ENCODE measurements at regions not wholly inside any gene's neighbourhood (a gene's known extent, or its start where the extent isn't known, plus 50 kb on each side); places are given as distances from the start of the nearest gene placed in this dataset.

DNA sequence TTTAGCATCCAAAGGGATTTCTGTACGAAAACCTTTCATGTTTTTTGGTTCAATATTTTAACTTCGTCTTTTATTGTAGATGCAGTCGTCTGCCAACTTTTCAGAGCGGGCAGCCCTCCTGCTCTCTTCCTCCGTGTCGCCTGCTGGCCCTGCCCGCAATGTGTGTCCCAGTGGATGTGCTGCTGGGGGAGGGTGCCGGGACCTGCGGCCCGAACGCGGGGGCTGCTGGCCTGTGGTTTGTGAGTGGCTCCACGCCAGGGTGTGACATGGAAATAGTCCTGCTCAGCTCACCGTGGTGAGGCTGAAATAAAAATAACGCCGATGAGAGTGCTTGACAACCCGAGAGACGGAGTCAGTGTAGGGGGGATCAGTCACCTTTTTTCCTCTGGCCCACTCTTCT lies 59.7 kb upstream of the GRPEL1 start:
- DNase-seq (ENCODE audit: low read depth), result no peak

DNA sequence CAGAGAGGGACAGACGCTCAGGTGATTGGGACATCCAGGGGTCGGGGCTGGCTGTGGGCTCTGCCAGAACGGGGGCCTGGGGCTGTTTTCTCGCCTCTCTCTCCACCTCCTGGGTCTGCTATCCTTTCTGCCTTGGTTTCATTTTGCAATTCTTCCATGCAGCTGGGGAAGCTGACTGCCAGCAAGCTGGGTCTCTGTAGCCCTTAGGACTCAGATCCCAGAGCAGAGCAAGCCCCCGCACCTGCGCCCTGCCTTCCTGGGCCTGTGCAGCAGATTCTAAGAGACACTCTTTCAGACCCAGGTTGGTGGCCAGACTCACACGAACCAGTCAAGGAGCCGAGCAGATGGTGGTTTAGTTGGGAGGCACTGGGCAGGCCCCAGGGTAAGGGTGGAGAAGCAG lies 59.1 kb upstream of the GRPEL1 start:
- no peak for DNase-seq (ENCODE audit: low read depth)

DNA sequence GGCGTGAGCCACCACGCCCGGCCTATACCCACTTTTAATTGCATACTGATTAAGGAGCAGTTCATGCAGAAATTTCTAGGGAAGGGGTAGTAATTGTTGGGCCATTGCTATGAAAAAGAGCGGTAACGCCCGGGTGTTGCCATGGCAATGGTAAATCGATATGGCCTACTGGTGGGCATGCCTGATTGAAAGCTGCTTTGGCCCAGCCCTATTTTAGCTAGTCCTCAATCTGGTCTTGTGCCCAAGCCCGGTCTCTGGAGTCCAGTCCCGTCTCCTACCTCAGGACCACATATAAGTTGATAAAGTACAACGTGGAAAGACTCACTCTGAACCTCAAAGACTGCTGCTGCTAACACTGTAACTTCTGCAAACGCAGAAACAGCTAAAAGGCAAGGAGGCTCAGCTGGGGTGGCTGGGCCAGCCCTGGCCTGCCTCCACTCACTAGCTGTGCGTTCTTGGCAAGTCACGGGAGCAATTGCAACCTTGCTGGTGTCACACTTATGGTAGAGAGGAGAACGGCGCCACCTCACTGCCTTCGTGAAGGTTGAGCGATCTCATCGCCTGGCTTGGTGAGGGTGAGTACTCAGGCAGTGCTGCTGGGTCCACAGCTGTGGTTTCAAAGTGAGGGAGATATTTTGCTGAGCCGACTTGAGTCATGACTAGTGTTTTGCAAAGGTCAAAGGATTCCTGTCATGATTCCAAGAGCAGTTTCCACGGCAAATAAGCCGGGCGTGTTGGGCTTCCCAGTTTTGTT lies 57.0 kb upstream of the GRPEL1 start:
- DNase-seq (ENCODE audit: low read depth), result peak; percentile 96

DNA sequence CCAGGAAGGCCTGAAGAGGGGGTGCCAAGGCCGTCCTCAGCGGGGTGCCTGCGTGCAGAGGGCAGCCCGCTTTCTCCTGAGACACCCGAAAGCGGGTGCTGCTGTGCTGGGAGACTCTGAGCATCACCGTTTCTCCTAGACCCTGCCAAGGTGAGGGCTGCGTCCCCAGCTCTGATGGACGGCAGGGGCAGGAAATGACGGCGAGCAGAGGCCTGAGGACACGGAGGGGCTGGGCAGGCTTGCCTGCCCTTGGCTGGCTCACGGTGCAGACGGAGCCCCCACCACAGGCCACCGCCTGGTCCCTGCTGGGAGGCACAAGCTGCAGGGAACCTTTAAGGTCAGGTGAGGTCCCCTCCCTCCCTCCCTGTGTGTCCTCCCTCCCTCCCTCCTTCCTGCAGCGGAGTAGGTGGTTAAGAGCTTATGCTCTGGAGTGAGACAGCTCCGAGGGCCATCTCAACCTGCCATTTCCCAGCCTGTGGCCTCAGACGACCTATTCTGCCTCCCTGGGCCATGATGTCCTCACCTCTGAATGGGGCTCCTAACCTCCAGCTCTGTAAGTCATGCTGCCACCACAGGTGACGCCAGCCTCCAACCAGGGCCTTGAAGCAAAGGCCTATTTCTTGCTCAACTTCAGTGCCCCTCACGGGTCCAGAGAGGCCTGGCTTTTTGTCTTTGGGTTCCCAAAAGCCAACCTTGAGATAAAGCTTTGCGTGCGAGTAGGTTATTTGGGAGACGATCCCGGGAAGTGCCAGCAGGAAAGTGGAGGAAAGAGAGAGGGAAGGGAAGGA lies 54.2 kb upstream of the GRPEL1 start:
- no peak for DNase-seq (ENCODE audit: low read depth)

GRCh38 chr4:7121174-7121573 lies 53.3 kb upstream of the GRPEL1 start:
- no peak for DNase-seq (ENCODE audit: low read depth)

DNA sequence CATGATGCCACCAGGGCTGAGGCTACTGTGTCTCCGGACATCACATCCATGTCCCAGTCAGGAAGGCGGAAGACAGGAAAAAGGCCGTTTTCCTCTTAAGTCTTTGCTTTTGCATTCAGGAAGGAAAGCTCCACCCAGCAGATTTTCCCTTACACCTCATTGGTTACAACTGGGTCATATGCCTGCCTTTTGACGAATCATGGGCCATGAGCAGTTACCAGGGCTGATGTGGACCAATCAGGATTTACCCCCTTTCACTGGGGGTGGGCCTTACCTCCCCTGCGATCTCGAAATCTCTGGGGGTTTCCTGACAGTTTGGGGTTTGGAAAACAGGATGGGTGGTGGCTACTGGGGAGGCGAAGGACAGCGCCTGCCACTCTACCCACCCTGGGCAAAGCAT lies 52.5 kb upstream of the GRPEL1 start:
- no peak for DNase-seq (ENCODE audit: low read depth)

- DNase-seq (ENCODE audit: low read depth), result no peak
These were observed 50.4 kb upstream of the GRPEL1 start for GRCh38 chr4:7118013-7118832.

Data from renal cortical epithelial cell (primary cell).